ENCODE measurements at regions not wholly inside any gene's neighbourhood (a gene's known extent, or its start where the extent isn't known, plus 50 kb on each side); places are given as distances from the start of the nearest gene placed in this dataset.
"Not testable (repeated sequence)": the region's sequence is repeated elsewhere in the genome, so short reads cannot be mapped to it uniquely, and the experiment has no call there.

- DNase-seq (ENCODE audit: low spot score in 2 of 2); H3K36me3 Mint-ChIP-seq; H3K4me1 Mint-ChIP-seq; H3K4me3 Mint-ChIP-seq; H3K27me3 Mint-ChIP-seq; H3K9me3 Mint-ChIP-seq; ATAC-seq (ENCODE audit: low read depth); H3K27ac Mint-ChIP-seq: not testable (repeated sequence)
Measured at GRCh38 chr5:97523336-97523735, 340.3 kb upstream of the RIOK2 start.

- ATAC-seq (ENCODE audit: low read depth) (no peak), DNase-seq (ENCODE audit: low spot score in 2 of 2) (no peak)
- Mint-ChIP-seq H3K27ac (no peak overlapping the region), H3K4me3 (no peak overlapping the region), H3K4me1 (no peaks in the 10 kb centered on the region), H3K9me3 (no peaks in the 10 kb centered on the region), H3K36me3 (no peaks in the 10 kb centered on the region), H3K27me3 (no peaks in the 10 kb centered on the region)
Measured at GRCh38 chr5:97525780-97526179, 342.7 kb upstream of the RIOK2 start.

- ATAC-seq (ENCODE audit: low read depth): no peak
- Mint-ChIP-seq H3K36me3 (no peaks in the 10 kb centered on the region), H3K9me3 (no peaks in the 10 kb centered on the region), H3K4me1 (no peaks in the 10 kb centered on the region), H3K4me3 (no peak overlapping the region), H3K27me3 (no peaks in the 10 kb centered on the region), H3K27ac (no peak overlapping the region)
- no peak for DNase-seq (ENCODE audit: low spot score in 2 of 2)
Measured at GRCh38 chr5:97528941-97529340, 345.9 kb upstream of the RIOK2 start.

- ATAC-seq (ENCODE audit: low read depth): no peak
- DNase-seq (ENCODE audit: low spot score in 2 of 2): no peak
- Mint-ChIP-seq H3K9me3 (no peaks in the 10 kb centered on the region), H3K27me3 (no peaks in the 10 kb centered on the region), H3K27ac (no peak overlapping the region), H3K36me3 (no peaks in the 10 kb centered on the region), H3K4me1 (no peaks in the 10 kb centered on the region), H3K4me3 (no peak overlapping the region)
Measured at GRCh38 chr5:97529354-97529985, 346.4 kb upstream of the RIOK2 start.

- DNase-seq (ENCODE audit: low spot score in 2 of 2) (no peak), ATAC-seq (ENCODE audit: low read depth) (no peak)
- H3K27me3 Mint-ChIP-seq: no peaks in the 10 kb centered on the region
- no peak overlapping the region for H3K27ac Mint-ChIP-seq
- no peaks in the 10 kb centered on the region for H3K9me3 Mint-ChIP-seq
- H3K4me3 Mint-ChIP-seq: no peak overlapping the region
- H3K36me3 Mint-ChIP-seq: no peaks in the 10 kb centered on the region
- no peaks in the 10 kb centered on the region for H3K4me1 Mint-ChIP-seq
Measured at GRCh38 chr5:97531549-97531948, 348.5 kb upstream of the RIOK2 start.

GRCh38 chr5:97534166-97534565, 351.1 kb upstream of the RIOK2 start:
- Mint-ChIP-seq H3K4me3 (no peak overlapping the region), H3K27me3 (no peaks in the 10 kb centered on the region), H3K9me3 (no peaks in the 10 kb centered on the region), H3K4me1 (no peaks in the 10 kb centered on the region), H3K27ac (no peak overlapping the region), H3K36me3 (no peaks in the 10 kb centered on the region)
- ATAC-seq (ENCODE audit: low read depth) (peak; percentile 43), DNase-seq (ENCODE audit: low spot score in 2 of 2) (no peak)

- Mint-ChIP-seq H3K27ac (no peak overlapping the region), H3K9me3 (no peaks in the 10 kb centered on the region), H3K27me3 (no peaks in the 10 kb centered on the region), H3K4me1 (no peaks in the 10 kb centered on the region), H3K36me3 (no peaks in the 10 kb centered on the region), H3K4me3 (no peak overlapping the region)
- DNase-seq (ENCODE audit: low spot score in 2 of 2) (no peak), ATAC-seq (ENCODE audit: low read depth) (no peak)
Measured at GRCh38 chr5:97536683-97537082, 353.6 kb upstream of the RIOK2 start.

- no peaks in the 10 kb centered on the region for H3K4me1 Mint-ChIP-seq
- H3K36me3 Mint-ChIP-seq: no peaks in the 10 kb centered on the region
- DNase-seq (ENCODE audit: low spot score in 2 of 2) (no peak), ATAC-seq (ENCODE audit: low read depth) (no peak)
- no peak overlapping the region for H3K27ac Mint-ChIP-seq
- no peaks in the 10 kb centered on the region for H3K27me3 Mint-ChIP-seq
- H3K9me3 Mint-ChIP-seq: no peaks in the 10 kb centered on the region
- H3K4me3 Mint-ChIP-seq: no peak overlapping the region
Measured at GRCh38 chr5:97538912-97539311, 355.9 kb upstream of the RIOK2 start.

- ATAC-seq (ENCODE audit: low read depth): no peak
- Mint-ChIP-seq H3K36me3 (no peaks in the 10 kb centered on the region), H3K9me3 (no peaks in the 10 kb centered on the region), H3K27ac (no peak overlapping the region), H3K27me3 (no peaks in the 10 kb centered on the region), H3K4me1 (no peaks in the 10 kb centered on the region), H3K4me3 (no peak overlapping the region)
- DNase-seq (ENCODE audit: low spot score in 2 of 2): no peak
Measured at GRCh38 chr5:97541864-97542263, 358.8 kb upstream of the RIOK2 start.

- Mint-ChIP-seq H3K4me3 (no peak overlapping the region), H3K9me3 (no peaks in the 10 kb centered on the region), H3K27ac (no peak overlapping the region), H3K27me3 (no peaks in the 10 kb centered on the region), H3K36me3 (no peaks in the 10 kb centered on the region), H3K4me1 (no peaks in the 10 kb centered on the region)
- no peak for ATAC-seq (ENCODE audit: low read depth)
- no peak for DNase-seq (ENCODE audit: low spot score in 2 of 2)
Measured at GRCh38 chr5:97542469-97542868, 359.4 kb upstream of the RIOK2 start.

- H3K27me3 Mint-ChIP-seq: no peaks in the 10 kb centered on the region
- H3K9me3 Mint-ChIP-seq: no peaks in the 10 kb centered on the region
- H3K4me3 Mint-ChIP-seq: no peak overlapping the region
- H3K4me1 Mint-ChIP-seq: no peaks in the 10 kb centered on the region
- no peak for DNase-seq (ENCODE audit: low spot score in 2 of 2)
- H3K36me3 Mint-ChIP-seq: no peaks in the 10 kb centered on the region
- ATAC-seq (ENCODE audit: low read depth): no peak
- H3K27ac Mint-ChIP-seq: no peak overlapping the region
Measured at GRCh38 chr5:97543166-97543565, 360.1 kb upstream of the RIOK2 start.

- Mint-ChIP-seq H3K4me1 (peaks cover 4% of the 10 kb centered on the region), H3K27ac (no peak overlapping the region), H3K27me3 (no peaks in the 10 kb centered on the region), H3K9me3 (no peaks in the 10 kb centered on the region), H3K36me3 (no peaks in the 10 kb centered on the region), H3K4me3 (no peak overlapping the region)
- DNase-seq (ENCODE audit: low spot score in 2 of 2) (no peak), ATAC-seq (ENCODE audit: low read depth) (no peak)
Measured at GRCh38 chr5:97544240-97544639, 361.2 kb upstream of the RIOK2 start.

GRCh38 chr5:97544678-97545077, 361.6 kb upstream of the RIOK2 start:
- no peak for ATAC-seq (ENCODE audit: low read depth)
- H3K27me3 Mint-ChIP-seq: no peaks in the 10 kb centered on the region
- no peak for DNase-seq (ENCODE audit: low spot score in 2 of 2)
- no peak overlapping the region for H3K27ac Mint-ChIP-seq
- H3K4me3 Mint-ChIP-seq: no peak overlapping the region
- H3K4me1 Mint-ChIP-seq: peaks cover 4% of the 10 kb centered on the region
- H3K9me3 Mint-ChIP-seq: no peaks in the 10 kb centered on the region
- no peaks in the 10 kb centered on the region for H3K36me3 Mint-ChIP-seq

GRCh38 chr5:97545446-97545845, 362.4 kb upstream of the RIOK2 start:
- DNase-seq (ENCODE audit: low spot score in 2 of 2) (no peak), ATAC-seq (ENCODE audit: low read depth) (no peak)
- Mint-ChIP-seq H3K36me3 (no peaks in the 10 kb centered on the region), H3K4me3 (no peak overlapping the region), H3K27ac (no peak overlapping the region), H3K9me3 (no peaks in the 10 kb centered on the region), H3K27me3 (no peaks in the 10 kb centered on the region), H3K4me1 (peaks cover 4% of the 10 kb centered on the region)

- DNase-seq (ENCODE audit: low spot score in 2 of 2): no peak
- Mint-ChIP-seq H3K27me3 (no peaks in the 10 kb centered on the region), H3K36me3 (no peaks in the 10 kb centered on the region), H3K4me1 (peaks cover 4% of the 10 kb centered on the region), H3K27ac (no peak overlapping the region), H3K9me3 (no peaks in the 10 kb centered on the region), H3K4me3 (no peak overlapping the region)
- no peak for ATAC-seq (ENCODE audit: low read depth)
Measured at GRCh38 chr5:97545886-97546535, 363.0 kb upstream of the RIOK2 start.

All from memory B cell (primary cell).